22Rv1 (cell line): ENCODE measurements at regions not wholly inside any gene's neighbourhood (a gene's known extent, or its start where the extent isn't known, plus 50 kb on each side); places are given as distances from the start of the nearest gene placed in this dataset.

Source experiments
- ZFX ChIP-seq: fragments of 450-650 bp; IDR thresholded peaks from 2 replicates; pipeline ENCODE4 v1.6.1; 2017; ENCODE audit warnings: antibody characterized with exemption, borderline replicate concordance
- TF ChIP-seq, protein P1 (sequence below): fragments of 450-650 bp; IDR thresholded peaks from 2 replicates; pipeline ENCODE4 v1.5.1; 2017; ENCODE audit warnings: mild to moderate bottlenecking

- TF ChIP-seq, protein P1, sequence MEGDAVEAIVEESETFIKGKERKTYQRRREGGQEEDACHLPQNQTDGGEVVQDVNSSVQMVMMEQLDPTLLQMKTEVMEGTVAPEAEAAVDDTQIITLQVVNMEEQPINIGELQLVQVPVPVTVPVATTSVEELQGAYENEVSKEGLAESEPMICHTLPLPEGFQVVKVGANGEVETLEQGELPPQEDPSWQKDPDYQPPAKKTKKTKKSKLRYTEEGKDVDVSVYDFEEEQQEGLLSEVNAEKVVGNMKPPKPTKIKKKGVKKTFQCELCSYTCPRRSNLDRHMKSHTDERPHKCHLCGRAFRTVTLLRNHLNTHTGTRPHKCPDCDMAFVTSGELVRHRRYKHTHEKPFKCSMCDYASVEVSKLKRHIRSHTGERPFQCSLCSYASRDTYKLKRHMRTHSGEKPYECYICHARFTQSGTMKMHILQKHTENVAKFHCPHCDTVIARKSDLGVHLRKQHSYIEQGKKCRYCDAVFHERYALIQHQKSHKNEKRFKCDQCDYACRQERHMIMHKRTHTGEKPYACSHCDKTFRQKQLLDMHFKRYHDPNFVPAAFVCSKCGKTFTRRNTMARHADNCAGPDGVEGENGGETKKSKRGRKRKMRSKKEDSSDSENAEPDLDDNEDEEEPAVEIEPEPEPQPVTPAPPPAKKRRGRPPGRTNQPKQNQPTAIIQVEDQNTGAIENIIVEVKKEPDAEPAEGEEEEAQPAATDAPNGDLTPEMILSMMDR = no peak
- no peak for TF ChIP-seq ZFX
Observed at GRCh38 chr3:55203006-55203405, 275.1 kb upstream of the LRTM1 start.
